Neuronal stem cell (in vitro differentiated cells): ENCODE measurements at regions not wholly inside any gene's neighbourhood (a gene's known extent, or its start where the extent isn't known, plus 50 kb on each side); places are given as distances from the start of the nearest gene placed in this dataset.

Experiments
- DNase-seq: peaks from one replicate; pipeline ENCODE4 v3.0.0-alpha.2; 2013; ENCODE audit warnings: low spot score
- H2AFZ ChIP-seq: one replicate; pipeline ENCODE4 v1.6.1; 2013; ENCODE audit warnings: mild to moderate bottlenecking, low read length, inconsistent platforms
- H2AK5ac ChIP-seq: 2 replicates; pipeline ENCODE4 v1.6.1; 2013; ENCODE audit warnings: low read depth, mild to moderate bottlenecking, inconsistent platforms, low read length, moderate library complexity, mixed read lengths
- H2BK120ac ChIP-seq: 2 replicates; pipeline ENCODE4 v1.6.1; 2013; ENCODE audit warnings: low read depth, mild to moderate bottlenecking, inconsistent platforms, low read length, moderate library complexity, mixed read lengths
- H2BK12ac ChIP-seq: one replicate; pipeline ENCODE4 v1.6.1; 2013; ENCODE audit warnings: low read length, inconsistent platforms
- H2BK15ac ChIP-seq: 2 replicates; pipeline ENCODE4 v1.6.1; 2013; ENCODE audit warnings: mild to moderate bottlenecking, low read length, inconsistent platforms, mixed read lengths
- H2BK5ac ChIP-seq: one replicate; pipeline ENCODE4 v1.6.1; 2013; ENCODE audit warnings: inconsistent platforms, mild to moderate bottlenecking, low read length, moderate library complexity
- H3K14ac ChIP-seq: one replicate; pipeline ENCODE4 v1.6.1; 2013; ENCODE audit warnings: low read length, inconsistent platforms
- H3K18ac ChIP-seq: 2 replicates; pipeline ENCODE4 v1.6.1; 2013; ENCODE audit warnings: low read length, inconsistent platforms
- H3K23ac ChIP-seq: 2 replicates; pipeline ENCODE4 v1.6.1; 2013; ENCODE audit warnings: low read depth, mild to moderate bottlenecking, mixed read lengths, low read length, inconsistent platforms; ENCODE audit not compliant: poor library complexity
- H3K27ac ChIP-seq: replicated peaks from 3 replicates; pipeline ENCODE4 v1.5.1; 2013; ENCODE audit warnings: low read length, inconsistent platforms
- H3K27me3 ChIP-seq, 3 experiments: 2 replicates each; pipeline ENCODE4 v1.6.1; 2013; ENCODE audit warnings: low read length in 3 of 3, mild to moderate bottlenecking in 2 of 3, inconsistent platforms in 1 of 3, low read depth in 1 of 3, mixed read lengths in 1 of 3, moderate library complexity in 1 of 3; ENCODE audit not compliant: control insufficient read depth in 3 of 3, insufficient read depth in 3 of 3
- H3K36me3 ChIP-seq, 2 donors: replicated peaks in 1 of 2; 2 replicates each; pipeline ENCODE4 v1.6.1; 2013; ENCODE audit warnings: low read length in 2 of 2; ENCODE audit not compliant: control insufficient read depth in 2 of 2, insufficient read depth in 2 of 2
- H3K4ac ChIP-seq: 2 replicates; pipeline ENCODE4 v1.6.1; 2013; ENCODE audit warnings: inconsistent platforms, mild to moderate bottlenecking, low read length, moderate library complexity
- H3K4me1 ChIP-seq, 2 donors: 1 replicate in 1 of 2; 2 replicates in 1 of 2; pipeline ENCODE4 v1.6.1; 2013; ENCODE audit warnings: low read length in 2 of 2, low read depth in 1 of 2; ENCODE audit not compliant: control insufficient read depth in 2 of 2, insufficient read depth in 1 of 2
- H3K4me2 ChIP-seq: one replicate; pipeline ENCODE4 v1.6.1; 2013; ENCODE audit warnings: mild to moderate bottlenecking, low read length, inconsistent platforms; ENCODE audit not compliant: insufficient read depth, poor library complexity, severe bottlenecking
- H3K4me3 ChIP-seq, 2 donors: 2 replicates each; pipeline ENCODE4 v1.5.1; 2013; ENCODE audit warnings: low read length in 2 of 2, mild to moderate bottlenecking in 2 of 2, inconsistent platforms in 1 of 2, moderate library complexity in 1 of 2
- H3K79me1 ChIP-seq: one replicate; pipeline ENCODE4 v1.6.1; 2013; ENCODE audit warnings: low read depth, mild to moderate bottlenecking, inconsistent platforms, low read length, moderate library complexity
- H3K9ac ChIP-seq: one replicate; pipeline ENCODE4 v1.6.1; 2013; ENCODE audit warnings: mild to moderate bottlenecking, low read depth, low read length, inconsistent platforms; ENCODE audit not compliant: poor library complexity
- H3K9me3 ChIP-seq, 2 donors: replicated peaks in 1 of 2; 2 replicates each; pipeline versions ENCODE3 to v1.6.1; 2013; ENCODE audit warnings: low read length in 2 of 2, mild to moderate bottlenecking in 2 of 2, inconsistent platforms in 1 of 2, low read depth in 1 of 2, mixed read lengths in 1 of 2, moderate library complexity in 1 of 2; ENCODE audit not compliant: control insufficient read depth in 2 of 2, insufficient read depth in 1 of 2
- H4K8ac ChIP-seq: one replicate; pipeline ENCODE4 v1.6.1; 2013; ENCODE audit warnings: low read depth, mild to moderate bottlenecking, inconsistent platforms, low read length, moderate library complexity
- H4K91ac ChIP-seq: one replicate; pipeline ENCODE4 v1.6.1; 2013; ENCODE audit warnings: low read length, low read depth, mild to moderate bottlenecking, inconsistent platforms; ENCODE audit not compliant: poor library complexity
- WGBS, 2 donors: extraction: QIAGEN DNeasy Blood & Tissue Kit; methylation state at CpG; one replicate each; pipeline ENCODE4 v1.1.7; 2013; ENCODE audit warnings: missing lambda C conversion rate in 2 of 2, mixed read lengths in 1 of 2; ENCODE audit not compliant: insufficient read length in 2 of 2, insufficient replicate concordance in 1 of 2; ENCODE audit errors: extremely low coverage in 2 of 2; 5-methylcytosine and 5-hydroxymethylcytosine counted together

GRCh38 chr13:73580513-73581267 lies 521.9 kb downstream of the KLF5 start:
- DNase-seq, result no peak
- no peak overlapping the region for H3K14ac ChIP-seq
- H3K4me3 ChIP-seq, result no peak overlapping the region
- no peak overlapping the region for H3K27ac ChIP-seq
- no CpG with 5 or more reads among the region's 3 CpGs for WGBS, 2 donors
- H2BK5ac ChIP-seq, result no peak overlapping the region
- no peak overlapping the region for H3K9ac ChIP-seq
- H2BK12ac ChIP-seq, result no peak overlapping the region
- H3K79me1 ChIP-seq, result no peaks in the 10 kb centered on the region
- no peak overlapping the region for H2AFZ ChIP-seq
- H2BK15ac ChIP-seq, result no peak overlapping the region
- no peak overlapping the region for H3K23ac ChIP-seq
- H3K4me1 ChIP-seq, result no peaks in the 10 kb centered on the region
- H3K18ac ChIP-seq, result no peak overlapping the region
- no peaks in the 10 kb centered on the region for H3K36me3 ChIP-seq
- H2AK5ac ChIP-seq, result no peak overlapping the region
- no peak overlapping the region for H3K4me2 ChIP-seq
- H4K8ac ChIP-seq, result no peak overlapping the region
- H4K91ac ChIP-seq, result no peak overlapping the region
- H2BK120ac ChIP-seq, result no peak overlapping the region
- H3K4ac ChIP-seq, result no peak overlapping the region
- no peaks in the 10 kb centered on the region for H3K27me3 ChIP-seq
- H3K9me3 ChIP-seq, result peaks cover 0 to 2% of the 10 kb centered on the region in 2 donors

GRCh38 chr13:73579574-73580274 lies 520.9 kb downstream of the KLF5 start:
- no peak overlapping the region for H3K14ac ChIP-seq
- no peak overlapping the region for H4K8ac ChIP-seq
- no peak overlapping the region for H3K9ac ChIP-seq
- H2BK5ac ChIP-seq, result no peak overlapping the region
- H3K79me1 ChIP-seq, result no peaks in the 10 kb centered on the region
- H3K4me3 ChIP-seq, result no peak overlapping the region
- peaks cover 0 to 2% of the 10 kb centered on the region in 2 donors for H3K9me3 ChIP-seq
- H2BK15ac ChIP-seq, result no peak overlapping the region
- no peaks in the 10 kb centered on the region for H3K27me3 ChIP-seq
- H2BK12ac ChIP-seq, result no peak overlapping the region
- H2BK120ac ChIP-seq, result no peak overlapping the region
- no peak overlapping the region for H3K4ac ChIP-seq
- no peak overlapping the region for H2AK5ac ChIP-seq
- H3K4me1 ChIP-seq, result no peaks in the 10 kb centered on the region
- WGBS, 2 donors, result no CpG with 5 or more reads among the region's 2 CpGs
- no peak overlapping the region for H2AFZ ChIP-seq
- H3K4me2 ChIP-seq, result no peak overlapping the region
- H3K27ac ChIP-seq, result no peak overlapping the region
- no peak overlapping the region for H4K91ac ChIP-seq
- H3K36me3 ChIP-seq, result no peaks in the 10 kb centered on the region
- no peak for DNase-seq
- no peak overlapping the region for H3K18ac ChIP-seq
- no peak overlapping the region for H3K23ac ChIP-seq

GRCh38 chr13:73578251-73578875 lies 519.6 kb downstream of the KLF5 start:
- no peak overlapping the region for H3K27ac ChIP-seq
- no peaks in the 10 kb centered on the region for H3K79me1 ChIP-seq
- no peak overlapping the region for H3K4me2 ChIP-seq
- no peak overlapping the region for H2BK5ac ChIP-seq
- H3K4me3 ChIP-seq, result no peak overlapping the region
- no peak overlapping the region for H3K23ac ChIP-seq
- no peaks in the 10 kb centered on the region for H3K4me1 ChIP-seq
- DNase-seq, result no peak
- no peak overlapping the region for H3K4ac ChIP-seq
- H2BK15ac ChIP-seq, result no peak overlapping the region
- no peak overlapping the region for H2BK120ac ChIP-seq
- H3K18ac ChIP-seq, result no peak overlapping the region
- no peak overlapping the region for H3K9ac ChIP-seq
- no peak overlapping the region for H3K14ac ChIP-seq
- WGBS, 2 donors, result no CpG with 5 or more reads among the region's 6 CpGs
- H4K8ac ChIP-seq, result no peak overlapping the region
- no peak overlapping the region for H2AFZ ChIP-seq
- H3K27me3 ChIP-seq, result no peaks in the 10 kb centered on the region
- H2AK5ac ChIP-seq, result no peak overlapping the region
- no peaks in the 10 kb centered on the region for H3K36me3 ChIP-seq
- no peaks in the 10 kb centered on the region for H3K9me3 ChIP-seq
- H2BK12ac ChIP-seq, result no peak overlapping the region
- H4K91ac ChIP-seq, result no peak overlapping the region

GRCh38 chr13:73576291-73576690 lies 517.5 kb downstream of the KLF5 start:
- Histone ChIP-seq H3K9me3 (no peaks in the 10 kb centered on the region), H2BK120ac (no peak overlapping the region), H3K4me3 (no peak overlapping the region), H3K23ac (no peak overlapping the region), H2AFZ (no peak overlapping the region), H4K8ac (no peak overlapping the region), H3K4me1 (no peaks in the 10 kb centered on the region), H3K14ac (no peak overlapping the region), H4K91ac (no peak overlapping the region), H3K27ac (no peak overlapping the region), H3K4ac (no peak overlapping the region), H2BK15ac (no peak overlapping the region), H3K36me3 (no peaks in the 10 kb centered on the region), H3K18ac (no peak overlapping the region), H2AK5ac (no peak overlapping the region), H3K9ac (no peak overlapping the region), H2BK12ac (no peak overlapping the region), H3K27me3 (no peaks in the 10 kb centered on the region), H3K79me1 (no peaks in the 10 kb centered on the region), H2BK5ac (no peak overlapping the region), H3K4me2 (no peak overlapping the region)
- WGBS, 2 donors, result no CpG with 5 or more reads among the region's 4 CpGs
- no peak for DNase-seq
